Progenitor cell of endocrine pancreas (in vitro differentiated cells): ENCODE measurements at regions not wholly inside any gene's neighbourhood (a gene's known extent, or its start where the extent isn't known, plus 50 kb on each side); places are given as distances from the start of the nearest gene placed in this dataset.

Source experiments
- DNase-seq: peaks from one replicate; pipeline ENCODE4 v3.0.0; 2021; ENCODE audit warnings: low spot score; ENCODE audit not compliant: unreplicated experiment
- H3K27ac Mint-ChIP-seq: 2 replicates; pipeline ENCODE4 v1.8.0; 2021; ENCODE audit warnings: mild to moderate bottlenecking, moderate library complexity, mixed read lengths
- H3K27me3 Mint-ChIP-seq: 2 replicates; pipeline ENCODE4 v1.8.0; 2021; ENCODE audit warnings: mixed read lengths
- H3K36me3 Mint-ChIP-seq: 2 replicates; pipeline ENCODE4 v1.8.0; 2022; ENCODE audit warnings: mixed read lengths; ENCODE audit not compliant: insufficient read depth
- H3K4me1 Mint-ChIP-seq: 2 replicates; pipeline ENCODE4 v1.8.0; 2021; ENCODE audit warnings: low read depth, mixed read lengths
- H3K4me3 Mint-ChIP-seq: 2 replicates; pipeline ENCODE4 v1.8.0; 2021; ENCODE audit warnings: low read depth, mild to moderate bottlenecking, moderate library complexity, mixed read lengths
- H3K9me3 Mint-ChIP-seq: 2 replicates; pipeline ENCODE4 v1.8.0; 2021; ENCODE audit warnings: low read depth, mixed read lengths
- CTCF ChIP-seq: fragments of 200-600 bp; sonication (generic); IDR thresholded peaks from one replicate; pipeline ENCODE4 v1.5.0; 2021; ENCODE audit warnings: antibody characterized with exemption, mild to moderate bottlenecking; ENCODE audit not compliant: unreplicated experiment

DNA sequence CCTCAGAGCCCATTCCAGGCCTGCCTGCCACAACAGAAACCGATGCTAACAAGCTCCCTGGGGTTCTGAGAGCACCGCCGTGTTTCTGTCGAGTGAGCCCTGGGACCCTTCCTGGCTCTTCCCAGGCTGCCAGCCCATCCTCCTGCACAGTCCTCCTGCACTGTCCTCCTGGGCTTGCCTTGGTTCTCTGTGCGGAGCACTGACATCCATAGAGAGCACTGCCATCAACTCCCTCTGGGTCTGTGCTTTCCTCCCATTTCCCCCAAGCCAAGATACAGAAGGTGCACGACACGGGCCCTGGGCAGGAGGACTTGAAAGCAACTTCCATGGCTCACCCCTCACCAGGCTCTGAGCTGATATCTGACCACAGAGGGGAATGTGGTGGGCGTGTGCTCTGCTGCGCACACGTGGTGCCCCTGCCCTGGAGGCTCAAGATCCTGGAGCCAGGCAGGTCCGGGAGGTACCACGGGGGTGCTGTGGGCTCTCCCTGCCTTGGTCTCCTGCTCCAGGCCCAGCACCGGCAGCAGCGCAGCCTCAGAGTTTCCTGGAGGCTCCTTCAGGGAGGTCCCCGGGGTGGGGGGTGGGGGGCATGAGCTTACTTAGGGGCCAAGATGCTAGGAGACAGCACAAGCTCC is 304.2 kb downstream of the BRD1 start:
- no peaks in the 10 kb centered on the region for H3K36me3 Mint-ChIP-seq
- H3K27me3 Mint-ChIP-seq = peaks cover 9% of the 10 kb centered on the region
- no peaks in the 10 kb centered on the region for H3K9me3 Mint-ChIP-seq
- H3K27ac Mint-ChIP-seq = no peak overlapping the region
- H3K4me1 Mint-ChIP-seq = peaks cover 4% of the 10 kb centered on the region
- no peak overlapping the region for H3K4me3 Mint-ChIP-seq
- no peak for TF ChIP-seq CTCF
- no peak for DNase-seq

- DNase-seq = no peak
- Mint-ChIP-seq H3K27me3 (peaks cover 9% of the 10 kb centered on the region), H3K27ac (no peak overlapping the region), H3K36me3 (no peaks in the 10 kb centered on the region), H3K4me3 (no peak overlapping the region), H3K9me3 (no peaks in the 10 kb centered on the region), H3K4me1 (no peaks in the 10 kb centered on the region)
- no peak for TF ChIP-seq CTCF
These were observed 304.9 kb downstream of the BRD1 start for GRCh38 chr22:49522582-49523373.

DNA sequence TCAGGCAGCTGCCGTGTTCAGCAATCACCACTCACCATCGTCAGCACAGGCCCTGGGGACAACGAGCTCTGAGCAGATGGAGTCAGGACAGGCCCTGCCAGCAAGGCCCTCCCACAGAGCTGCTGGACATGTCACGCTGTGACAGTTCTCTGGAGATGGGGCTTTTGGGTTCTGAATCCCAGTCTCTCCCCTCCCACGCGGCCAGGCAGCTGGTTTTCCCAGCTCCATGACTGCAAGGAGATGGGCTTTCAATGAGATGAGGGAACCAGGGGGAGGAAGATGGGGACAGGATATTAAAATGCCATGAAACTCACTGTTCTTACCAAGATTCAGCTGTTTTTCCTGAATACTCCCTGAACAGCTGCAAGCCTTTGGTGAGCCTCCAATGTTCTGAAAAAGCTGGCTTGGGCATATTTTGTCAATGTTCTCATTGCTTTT is 305.9 kb downstream of the BRD1 start:
- no peak for DNase-seq
- H3K27me3 Mint-ChIP-seq = peaks cover 9% of the 10 kb centered on the region
- no peak for TF ChIP-seq CTCF
- no peak overlapping the region for H3K27ac Mint-ChIP-seq
- H3K9me3 Mint-ChIP-seq = no peaks in the 10 kb centered on the region
- H3K4me1 Mint-ChIP-seq = no peaks in the 10 kb centered on the region
- no peak overlapping the region for H3K4me3 Mint-ChIP-seq
- no peaks in the 10 kb centered on the region for H3K36me3 Mint-ChIP-seq

DNA sequence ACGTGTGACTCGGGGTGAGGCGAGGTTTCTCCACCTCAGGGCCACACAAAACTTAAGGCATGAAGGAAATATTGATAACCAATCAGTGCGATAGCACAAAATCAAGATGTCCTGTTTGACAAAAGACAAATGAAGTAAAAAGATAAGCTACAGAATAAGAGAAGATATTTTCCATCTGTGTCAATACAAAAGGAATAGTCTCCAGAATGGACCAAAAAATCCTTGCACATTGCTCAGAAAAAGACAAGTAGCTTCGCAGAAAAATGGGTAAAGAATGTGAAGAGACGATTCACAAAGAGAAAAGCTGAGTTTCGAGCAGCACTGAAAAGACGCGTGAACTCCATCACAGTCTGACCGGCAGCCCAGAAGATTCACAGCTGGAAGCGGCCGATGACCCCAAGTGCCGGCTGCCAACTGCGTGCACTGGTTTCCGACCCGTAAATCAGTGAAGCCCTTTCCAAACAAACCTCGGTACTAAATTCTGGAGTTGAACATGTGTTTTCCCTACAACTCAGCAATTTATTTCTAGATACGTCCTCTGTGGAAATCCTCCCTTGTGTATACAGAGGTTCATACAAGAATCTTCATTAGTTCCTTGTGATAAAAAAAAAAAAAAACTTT is 308.4 kb downstream of the BRD1 start:
- H3K36me3 Mint-ChIP-seq = no peaks in the 10 kb centered on the region
- no peaks in the 10 kb centered on the region for H3K4me1 Mint-ChIP-seq
- peaks cover 13% of the 10 kb centered on the region for H3K27me3 Mint-ChIP-seq
- no peak for DNase-seq
- H3K27ac Mint-ChIP-seq = no peak overlapping the region
- no peaks in the 10 kb centered on the region for H3K9me3 Mint-ChIP-seq
- H3K4me3 Mint-ChIP-seq = no peak overlapping the region
- no peak for TF ChIP-seq CTCF

- Mint-ChIP-seq H3K27ac (no peak overlapping the region), H3K27me3 (peaks cover 18% of the 10 kb centered on the region), H3K36me3 (no peaks in the 10 kb centered on the region), H3K4me3 (no peak overlapping the region), H3K9me3 (no peaks in the 10 kb centered on the region), H3K4me1 (no peaks in the 10 kb centered on the region)
- no peak for TF ChIP-seq CTCF
- DNase-seq = no peak
These were observed 309.2 kb downstream of the BRD1 start for GRCh38 chr22:49518436-49518970.
